BJ (cell line): ENCODE measurements at regions not wholly inside any gene's neighbourhood (a gene's known extent, or its start where the extent isn't known, plus 50 kb on each side); places are given as distances from the start of the nearest gene placed in this dataset.

ENCODE experiments used
- CTCF ChIA-PET: fragments of 350-600 bp; formaldehyde crosslinking; extraction: SDS; loops from one replicate; lab custom pipeline; 2021; ENCODE audit warnings: antibody characterized with exemption, inconsistent platforms; lab: Yijun Ruan, JAX
- POLR2A ChIA-PET: fragments of 300-600 bp; sonication (Branson Sonifier 250); formaldehyde crosslinking; extraction: SDS; loops from one replicate; lab custom pipeline; 2021; ENCODE audit warnings: antibody characterized with exemption; lab: Charles Lee
- DNase-seq: peaks from one replicate; pipeline ENCODE4 v3.0.0-alpha.2; 2011; ENCODE audit warnings: low read depth
- H3K27me3 ChIP-seq: 2 replicates; pipeline ENCODE4 v1.6.0; 2011; ENCODE audit warnings: low read length; ENCODE audit not compliant: control insufficient read depth, insufficient read depth
- H3K36me3 ChIP-seq: 2 replicates; pipeline ENCODE4 v1.5.1; 2011; ENCODE audit warnings: low read length; ENCODE audit not compliant: control insufficient read depth, insufficient read depth
- H3K4me3 ChIP-seq: 2 replicates; pipeline ENCODE4 v1.5.1; 2011; ENCODE audit warnings: low read depth, mild to moderate bottlenecking, control low read depth, low read length
- TF ChIP-seq, protein P1 (sequence below): IDR thresholded peaks from 2 replicates; pipeline ENCODE4 v1.5.1; 2011; ENCODE audit warnings: low read depth, mild to moderate bottlenecking, control low read depth, inconsistent platforms, low read length, moderate library complexity; ENCODE audit not compliant: insufficient read depth

DNA sequence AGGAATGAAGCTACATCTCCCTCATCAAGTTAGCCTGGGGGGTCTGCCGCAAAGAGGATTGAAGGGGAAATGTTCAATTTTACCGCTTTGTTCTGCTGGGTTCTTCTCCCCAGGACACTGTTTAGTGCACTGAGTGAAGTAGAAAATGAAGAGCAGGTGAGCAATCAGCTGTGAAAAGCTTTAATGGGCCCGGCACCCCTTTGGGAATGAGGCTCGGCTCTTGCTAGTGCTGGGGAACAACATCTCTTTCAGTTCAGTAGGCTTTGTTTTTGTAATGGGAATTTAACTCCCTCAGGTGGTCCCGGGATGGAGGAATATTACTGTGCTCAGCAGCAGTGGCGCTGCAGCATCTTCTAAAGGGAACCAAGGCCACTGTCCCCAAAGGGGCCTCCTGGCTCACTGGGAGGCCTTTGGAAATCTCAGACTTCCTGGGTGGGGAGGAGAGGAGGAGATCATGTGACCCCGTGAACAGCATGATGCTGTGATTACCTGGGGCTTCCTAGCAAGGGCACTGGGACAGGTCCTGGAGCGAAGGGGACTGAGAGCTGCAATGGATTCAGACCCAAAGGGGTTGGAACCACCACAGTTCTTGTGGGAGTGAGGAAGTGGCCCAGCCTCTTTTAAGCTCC, 85.2 kb upstream of the MAX start:
- DNase-seq, result no peak
- POLR2A ChIA-PET, result no interaction called here
- CTCF ChIA-PET, result interaction anchor here (0.6 to 1.1 kb wide), 2 partner anchors 12 to 24 kb away, joined by 3 read pairs; no protein-coding TSS in a partner anchor
- Histone ChIP-seq H3K4me3 (no peak overlapping the region), H3K36me3 (no peaks in the 10 kb centered on the region), H3K27me3 (no peaks in the 10 kb centered on the region; the same call in 1 of the 2 replicates)
- TF ChIP-seq, protein P1, sequence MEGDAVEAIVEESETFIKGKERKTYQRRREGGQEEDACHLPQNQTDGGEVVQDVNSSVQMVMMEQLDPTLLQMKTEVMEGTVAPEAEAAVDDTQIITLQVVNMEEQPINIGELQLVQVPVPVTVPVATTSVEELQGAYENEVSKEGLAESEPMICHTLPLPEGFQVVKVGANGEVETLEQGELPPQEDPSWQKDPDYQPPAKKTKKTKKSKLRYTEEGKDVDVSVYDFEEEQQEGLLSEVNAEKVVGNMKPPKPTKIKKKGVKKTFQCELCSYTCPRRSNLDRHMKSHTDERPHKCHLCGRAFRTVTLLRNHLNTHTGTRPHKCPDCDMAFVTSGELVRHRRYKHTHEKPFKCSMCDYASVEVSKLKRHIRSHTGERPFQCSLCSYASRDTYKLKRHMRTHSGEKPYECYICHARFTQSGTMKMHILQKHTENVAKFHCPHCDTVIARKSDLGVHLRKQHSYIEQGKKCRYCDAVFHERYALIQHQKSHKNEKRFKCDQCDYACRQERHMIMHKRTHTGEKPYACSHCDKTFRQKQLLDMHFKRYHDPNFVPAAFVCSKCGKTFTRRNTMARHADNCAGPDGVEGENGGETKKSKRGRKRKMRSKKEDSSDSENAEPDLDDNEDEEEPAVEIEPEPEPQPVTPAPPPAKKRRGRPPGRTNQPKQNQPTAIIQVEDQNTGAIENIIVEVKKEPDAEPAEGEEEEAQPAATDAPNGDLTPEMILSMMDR, result no peak

GRCh38 chr14:65190312-65190711, 88.0 kb upstream of the MAX start:
- ChIA-PET POLR2A (no interaction called here), CTCF (interaction anchor here (1.2 to 1.5 kb wide), 3 partner anchors 11 to 26 kb away, joined by 3 to 4 read pairs (median 3); no protein-coding TSS in a partner anchor)
- no peak for DNase-seq
- TF ChIP-seq, protein P1, result no peak
- H3K27me3 ChIP-seq, result no peaks in the 10 kb centered on the region
- no peaks in the 10 kb centered on the region for H3K36me3 ChIP-seq
- no peak overlapping the region for H3K4me3 ChIP-seq

DNA sequence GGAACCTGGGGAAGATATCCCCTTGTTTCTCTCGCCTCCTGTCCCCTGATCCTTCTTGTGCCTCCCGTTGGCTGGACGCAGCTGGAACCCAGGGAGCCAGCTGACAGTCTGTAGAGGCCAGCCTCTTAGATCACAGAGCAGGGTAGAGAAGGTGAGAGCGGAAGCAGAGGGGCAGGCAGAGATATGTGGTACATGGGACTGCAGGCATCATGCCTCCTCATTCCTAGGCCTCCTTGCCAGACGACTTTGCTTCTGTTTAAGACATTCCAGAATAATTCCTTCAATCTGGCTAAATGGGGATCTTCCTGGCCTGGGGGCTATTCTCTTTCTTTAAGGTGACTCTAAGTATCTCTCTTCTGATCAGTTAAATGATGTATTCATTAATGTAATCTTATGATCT, 89.4 kb upstream of the MAX start:
- no peaks in the 10 kb centered on the region for H3K36me3 ChIP-seq
- TF ChIP-seq, protein P1, result no peak
- DNase-seq, result no peak
- no peak overlapping the region for H3K4me3 ChIP-seq
- ChIA-PET POLR2A (no interaction called here), CTCF (interaction anchor here (1.3 to 1.5 kb wide), 2 partner anchors 9 to 10 kb away, joined by 3 read pairs; no protein-coding TSS in a partner anchor)
- no peaks in the 10 kb centered on the region for H3K27me3 ChIP-seq

- no peak for DNase-seq
- CTCF ChIA-PET, result no interaction called here
- POLR2A ChIA-PET, result no interaction called here
- Histone ChIP-seq H3K36me3 (no peaks in the 10 kb centered on the region), H3K4me3 (no peak overlapping the region), H3K27me3 (no peaks in the 10 kb centered on the region)
- TF ChIP-seq, protein P1, result no peak
Observed at GRCh38 chr14:65192686-65193085, 90.4 kb upstream of the MAX start.

DNA sequence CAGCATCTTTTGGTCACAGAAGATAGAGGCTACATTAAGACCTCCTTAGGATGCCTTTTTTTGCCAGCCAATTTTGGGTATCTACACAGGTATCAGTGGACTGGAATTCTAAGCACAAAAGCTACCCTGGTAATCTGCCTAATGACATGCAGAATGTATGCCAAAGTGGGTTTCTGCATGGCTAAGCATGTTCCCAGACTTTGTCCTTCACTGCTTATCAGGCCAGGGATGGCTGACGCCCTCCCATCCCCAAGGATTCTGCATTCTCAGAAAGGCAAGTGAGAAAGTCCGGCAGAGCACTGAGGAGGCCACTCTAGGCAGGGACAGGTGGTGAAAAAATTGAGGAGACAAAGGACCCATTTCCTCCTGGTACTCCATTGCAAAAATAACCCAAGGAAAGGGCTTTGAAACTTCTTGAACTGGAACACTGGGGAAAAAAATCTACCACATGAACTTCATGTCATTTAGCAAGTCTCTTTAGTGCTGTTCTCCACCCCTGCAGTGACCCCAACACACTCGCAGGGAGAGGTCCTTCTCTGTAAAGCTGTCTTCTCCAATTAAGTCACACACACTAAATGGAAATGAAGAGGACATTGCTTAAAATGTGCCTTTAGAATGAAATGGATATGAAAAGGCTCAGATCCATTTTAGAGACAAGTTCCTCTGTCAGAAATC, 91.7 kb upstream of the MAX start:
- H3K27me3 ChIP-seq, result no peaks in the 10 kb centered on the region
- TF ChIP-seq, protein P1, result no peak
- H3K4me3 ChIP-seq, result no peak overlapping the region
- CTCF ChIA-PET, result interaction anchor here (0.7 kb wide), 1 partner anchor 9 kb away, joined by 3 read pairs; no protein-coding TSS in a partner anchor
- H3K36me3 ChIP-seq, result no peaks in the 10 kb centered on the region
- DNase-seq, result no peak
- POLR2A ChIA-PET, result no interaction called here
